ENCODE measurements at regions not wholly inside any gene's neighbourhood (a gene's known extent, or its start where the extent isn't known, plus 50 kb on each side); places are given as distances from the start of the nearest gene placed in this dataset.

DNA sequence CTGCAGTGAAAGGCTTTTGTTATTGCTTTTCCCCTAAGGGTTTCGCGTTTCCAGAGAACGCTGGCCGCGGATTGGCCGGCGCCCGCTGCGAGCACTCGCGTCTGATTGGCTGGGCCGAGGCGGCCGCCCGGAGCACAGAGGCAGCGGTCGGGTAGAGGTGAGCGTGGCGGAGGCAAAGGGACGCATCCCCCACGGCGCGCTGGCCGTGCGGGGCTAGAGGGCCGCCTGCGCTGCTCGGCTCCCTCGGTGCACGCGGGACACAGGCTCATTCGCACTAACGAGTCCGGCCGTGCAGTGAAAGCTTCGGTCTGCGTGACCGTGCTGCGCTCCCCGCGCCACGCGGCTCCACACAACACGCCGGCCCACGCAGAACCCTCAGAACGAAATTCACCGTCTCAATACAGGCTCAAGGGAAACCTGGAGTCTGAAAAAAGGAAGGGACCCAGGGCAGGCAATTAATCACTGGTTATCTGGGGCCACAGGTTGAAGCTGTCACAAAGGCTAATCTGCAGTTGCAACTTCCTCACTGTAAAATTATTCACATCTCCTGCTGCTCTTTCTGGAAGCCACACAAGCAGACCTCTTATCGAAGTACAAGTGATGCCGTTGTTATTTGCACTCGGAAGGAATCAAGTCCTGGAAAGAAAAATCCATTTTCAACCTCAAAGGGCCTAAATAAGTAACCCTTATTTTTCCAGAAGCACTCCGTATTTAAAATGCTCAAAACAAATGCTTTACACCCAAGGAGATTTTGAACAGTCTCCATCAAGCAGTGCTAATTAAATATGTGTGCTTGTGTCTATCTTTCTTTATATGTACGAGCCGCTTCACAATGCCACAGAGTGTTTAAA lies 94.6 kb downstream of the ZNF608 start (continued):
- TF ChIP-seq, protein P1, sequence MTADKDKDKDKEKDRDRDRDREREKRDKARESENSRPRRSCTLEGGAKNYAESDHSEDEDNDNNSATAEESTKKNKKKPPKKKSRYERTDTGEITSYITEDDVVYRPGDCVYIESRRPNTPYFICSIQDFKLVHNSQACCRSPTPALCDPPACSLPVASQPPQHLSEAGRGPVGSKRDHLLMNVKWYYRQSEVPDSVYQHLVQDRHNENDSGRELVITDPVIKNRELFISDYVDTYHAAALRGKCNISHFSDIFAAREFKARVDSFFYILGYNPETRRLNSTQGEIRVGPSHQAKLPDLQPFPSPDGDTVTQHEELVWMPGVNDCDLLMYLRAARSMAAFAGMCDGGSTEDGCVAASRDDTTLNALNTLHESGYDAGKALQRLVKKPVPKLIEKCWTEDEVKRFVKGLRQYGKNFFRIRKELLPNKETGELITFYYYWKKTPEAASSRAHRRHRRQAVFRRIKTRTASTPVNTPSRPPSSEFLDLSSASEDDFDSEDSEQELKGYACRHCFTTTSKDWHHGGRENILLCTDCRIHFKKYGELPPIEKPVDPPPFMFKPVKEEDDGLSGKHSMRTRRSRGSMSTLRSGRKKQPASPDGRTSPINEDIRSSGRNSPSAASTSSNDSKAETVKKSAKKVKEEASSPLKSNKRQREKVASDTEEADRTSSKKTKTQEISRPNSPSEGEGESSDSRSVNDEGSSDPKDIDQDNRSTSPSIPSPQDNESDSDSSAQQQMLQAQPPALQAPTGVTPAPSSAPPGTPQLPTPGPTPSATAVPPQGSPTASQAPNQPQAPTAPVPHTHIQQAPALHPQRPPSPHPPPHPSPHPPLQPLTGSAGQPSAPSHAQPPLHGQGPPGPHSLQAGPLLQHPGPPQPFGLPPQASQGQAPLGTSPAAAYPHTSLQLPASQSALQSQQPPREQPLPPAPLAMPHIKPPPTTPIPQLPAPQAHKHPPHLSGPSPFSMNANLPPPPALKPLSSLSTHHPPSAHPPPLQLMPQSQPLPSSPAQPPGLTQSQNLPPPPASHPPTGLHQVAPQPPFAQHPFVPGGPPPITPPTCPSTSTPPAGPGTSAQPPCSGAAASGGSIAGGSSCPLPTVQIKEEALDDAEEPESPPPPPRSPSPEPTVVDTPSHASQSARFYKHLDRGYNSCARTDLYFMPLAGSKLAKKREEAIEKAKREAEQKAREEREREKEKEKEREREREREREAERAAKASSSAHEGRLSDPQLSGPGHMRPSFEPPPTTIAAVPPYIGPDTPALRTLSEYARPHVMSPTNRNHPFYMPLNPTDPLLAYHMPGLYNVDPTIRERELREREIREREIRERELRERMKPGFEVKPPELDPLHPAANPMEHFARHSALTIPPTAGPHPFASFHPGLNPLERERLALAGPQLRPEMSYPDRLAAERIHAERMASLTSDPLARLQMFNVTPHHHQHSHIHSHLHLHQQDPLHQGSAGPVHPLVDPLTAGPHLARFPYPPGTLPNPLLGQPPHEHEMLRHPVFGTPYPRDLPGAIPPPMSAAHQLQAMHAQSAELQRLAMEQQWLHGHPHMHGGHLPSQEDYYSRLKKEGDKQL (CRISPR knock-in tag; IDR thresholded peaks at IDR 0.05; ENCODE audit: borderline replicate concordance), result no peak
- peak; percentile 38 to 51 for TF ChIP-seq RAD21 (CRISPR knock-in tag; conservative IDR thresholded peaks at IDR 0.05 in 1 of 2, IDR thresholded peaks at IDR 0.05 in 1 of 2)
- TF ChIP-seq, protein P2, sequence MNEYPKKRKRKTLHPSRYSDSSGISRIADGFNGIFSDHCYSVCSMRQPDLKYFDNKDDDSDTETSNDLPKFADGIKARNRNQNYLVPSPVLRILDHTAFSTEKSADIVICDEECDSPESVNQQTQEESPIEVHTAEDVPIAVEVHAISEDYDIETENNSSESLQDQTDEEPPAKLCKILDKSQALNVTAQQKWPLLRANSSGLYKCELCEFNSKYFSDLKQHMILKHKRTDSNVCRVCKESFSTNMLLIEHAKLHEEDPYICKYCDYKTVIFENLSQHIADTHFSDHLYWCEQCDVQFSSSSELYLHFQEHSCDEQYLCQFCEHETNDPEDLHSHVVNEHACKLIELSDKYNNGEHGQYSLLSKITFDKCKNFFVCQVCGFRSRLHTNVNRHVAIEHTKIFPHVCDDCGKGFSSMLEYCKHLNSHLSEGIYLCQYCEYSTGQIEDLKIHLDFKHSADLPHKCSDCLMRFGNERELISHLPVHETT (CRISPR knock-in tag; conservative IDR thresholded peaks at IDR 0.05 in 1 of 2, IDR thresholded peaks at IDR 0.05 in 1 of 2), result peak in 1 of 2 experiments; percentile 78; a peak in 1 of 4 replicates
- 0 out of 2 replicates have a peak, but pooled peaks have one; percentile 20 for TF ChIP-seq ADNP (tag; IDR thresholded peaks at IDR 0.05)
- TF ChIP-seq BMI1 (IDR thresholded peaks at IDR 0.05; ENCODE audit: low read length), result no peak
- TF ChIP-seq ZNF507 (tag; conservative IDR thresholded peaks at IDR 0.05), result no peak
- peak; percentile 96 for TF ChIP-seq BCOR (IDR thresholded peaks at IDR 0.05)
- peak; percentile 97 for TF ChIP-seq SAFB (IDR thresholded peaks at IDR 0.05; ENCODE audit: borderline replicate concordance, low read depth, low read length)
- no peak for TF ChIP-seq ZNF444 (CRISPR knock-in tag; IDR thresholded peaks at IDR 0.05)
- TF ChIP-seq ZFX (CRISPR knock-in tag; IDR thresholded peaks at IDR 0.05), result peak; percentile 54
- no peak for TF ChIP-seq HNRNPK (IDR thresholded peaks at IDR 0.05; ENCODE audit: low read depth, low read length, poor library complexity, severe bottlenecking)
- peak; percentile 99 for TF ChIP-seq GATA2 (CRISPR knock-in tag; IDR thresholded peaks at IDR 0.05)
- no peak for TF ChIP-seq IFI16 (CRISPR knock-in tag; IDR thresholded peaks at IDR 0.05)
- 0 out of 2 replicates have a peak, but pooled peaks have one; percentile 51 for TF ChIP-seq ZNF197 (CRISPR knock-in tag; IDR thresholded peaks at IDR 0.05; ENCODE audit: low read depth)
- TF ChIP-seq TAL1 (IDR thresholded peaks at IDR 0.05), result peak; percentile 96
- no peak for TF ChIP-seq HMG20B (CRISPR knock-in tag; IDR thresholded peaks at IDR 0.05)
- TF ChIP-seq THRAP3 (IDR thresholded peaks at IDR 0.05; ENCODE audit: borderline replicate concordance), result no peak
- TF ChIP-seq, protein P3, sequence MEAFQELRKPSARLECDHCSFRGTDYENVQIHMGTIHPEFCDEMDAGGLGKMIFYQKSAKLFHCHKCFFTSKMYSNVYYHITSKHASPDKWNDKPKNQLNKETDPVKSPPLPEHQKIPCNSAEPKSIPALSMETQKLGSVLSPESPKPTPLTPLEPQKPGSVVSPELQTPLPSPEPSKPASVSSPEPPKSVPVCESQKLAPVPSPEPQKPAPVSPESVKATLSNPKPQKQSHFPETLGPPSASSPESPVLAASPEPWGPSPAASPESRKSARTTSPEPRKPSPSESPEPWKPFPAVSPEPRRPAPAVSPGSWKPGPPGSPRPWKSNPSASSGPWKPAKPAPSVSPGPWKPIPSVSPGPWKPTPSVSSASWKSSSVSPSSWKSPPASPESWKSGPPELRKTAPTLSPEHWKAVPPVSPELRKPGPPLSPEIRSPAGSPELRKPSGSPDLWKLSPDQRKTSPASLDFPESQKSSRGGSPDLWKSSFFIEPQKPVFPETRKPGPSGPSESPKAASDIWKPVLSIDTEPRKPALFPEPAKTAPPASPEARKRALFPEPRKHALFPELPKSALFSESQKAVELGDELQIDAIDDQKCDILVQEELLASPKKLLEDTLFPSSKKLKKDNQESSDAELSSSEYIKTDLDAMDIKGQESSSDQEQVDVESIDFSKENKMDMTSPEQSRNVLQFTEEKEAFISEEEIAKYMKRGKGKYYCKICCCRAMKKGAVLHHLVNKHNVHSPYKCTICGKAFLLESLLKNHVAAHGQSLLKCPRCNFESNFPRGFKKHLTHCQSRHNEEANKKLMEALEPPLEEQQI (IDR thresholded peaks at IDR 0.05), result peak; percentile 83
- TF ChIP-seq ZZZ3 (IDR thresholded peaks at IDR 0.05), result no peak

Measured in K562 (cell line).